KMS-11 (cell line): ENCODE measurements at regions not wholly inside any gene's neighbourhood (a gene's known extent, or its start where the extent isn't known, plus 50 kb on each side); places are given as distances from the start of the nearest gene placed in this dataset.

ENCODE experiments used
- H2AFZ ChIP-seq: fragments of 200-600 bp; sonication (generic); 2 replicates; pipeline ENCODE4 v1.6.1; 2016; ENCODE audit warnings: antibody characterized with exemption, mixed run types, low read depth
- H3K27ac ChIP-seq: fragments of 200-600 bp; sonication (generic); 2 replicates; pipeline ENCODE4 v1.6.1; 2016; ENCODE audit warnings: mild to moderate bottlenecking, mixed run types
- H3K27me3 ChIP-seq: fragments of 200-600 bp; sonication (generic); 2 replicates; pipeline ENCODE4 v1.6.1; 2017; ENCODE audit warnings: mild to moderate bottlenecking, low read depth, mixed run types, moderate library complexity; ENCODE audit not compliant: insufficient read depth
- H3K36me3 ChIP-seq: fragments of 200-600 bp; sonication (generic); 2 replicates; pipeline ENCODE4 v1.6.1; 2017; ENCODE audit warnings: mild to moderate bottlenecking, mixed run types; ENCODE audit not compliant: insufficient read depth
- H3K4me1 ChIP-seq: fragments of 200-600 bp; sonication (generic); 2 replicates; pipeline ENCODE4 v1.6.1; 2016; ENCODE audit warnings: mild to moderate bottlenecking, low read depth, mixed run types; ENCODE audit not compliant: poor library complexity, severe bottlenecking
- H3K4me2 ChIP-seq: fragments of 200-600 bp; sonication (generic); 2 replicates; pipeline ENCODE4 v1.7.0; 2016; ENCODE audit warnings: mild to moderate bottlenecking, mixed run types
- H3K4me3 ChIP-seq: fragments of 200-600 bp; sonication (generic); IDR thresholded peaks from 2 replicates; pipeline ENCODE4 v1.6.1; 2017; ENCODE audit warnings: low read depth, low read length, mixed read lengths; ENCODE audit not compliant: insufficient read depth
- H3K79me2 ChIP-seq: fragments of 200-600 bp; sonication (generic); 2 replicates; pipeline ENCODE4 v1.6.1; 2016; ENCODE audit warnings: low read depth, mixed run types; ENCODE audit not compliant: insufficient read depth
- H3K9ac ChIP-seq: fragments of 200-600 bp; sonication (generic); 2 replicates; pipeline ENCODE4 v1.6.1; 2016; ENCODE audit warnings: mild to moderate bottlenecking, mixed run types
- H4K20me1 ChIP-seq: fragments of 200-600 bp; sonication (generic); 2 replicates; pipeline ENCODE4 v1.6.1; 2016; ENCODE audit warnings: mild to moderate bottlenecking, mixed run types; ENCODE audit not compliant: insufficient read depth
- TF ChIP-seq, protein P1 (sequence below): fragments of 200-600 bp; sonication (generic); conservative IDR thresholded peaks from 2 replicates; pipeline ENCODE4 v1.6.1; 2017; ENCODE audit warnings: low read depth, mild to moderate bottlenecking, antibody characterized with exemption, low read length, moderate library complexity, mixed read lengths

- no peaks in the 10 kb centered on the region for H3K4me1 ChIP-seq
- H3K27me3 ChIP-seq: no peaks in the 10 kb centered on the region
- H3K79me2 ChIP-seq: no peaks in the 10 kb centered on the region
- no peak overlapping the region for H3K9ac ChIP-seq
- H2AFZ ChIP-seq: no peak overlapping the region
- TF ChIP-seq, protein P1, sequence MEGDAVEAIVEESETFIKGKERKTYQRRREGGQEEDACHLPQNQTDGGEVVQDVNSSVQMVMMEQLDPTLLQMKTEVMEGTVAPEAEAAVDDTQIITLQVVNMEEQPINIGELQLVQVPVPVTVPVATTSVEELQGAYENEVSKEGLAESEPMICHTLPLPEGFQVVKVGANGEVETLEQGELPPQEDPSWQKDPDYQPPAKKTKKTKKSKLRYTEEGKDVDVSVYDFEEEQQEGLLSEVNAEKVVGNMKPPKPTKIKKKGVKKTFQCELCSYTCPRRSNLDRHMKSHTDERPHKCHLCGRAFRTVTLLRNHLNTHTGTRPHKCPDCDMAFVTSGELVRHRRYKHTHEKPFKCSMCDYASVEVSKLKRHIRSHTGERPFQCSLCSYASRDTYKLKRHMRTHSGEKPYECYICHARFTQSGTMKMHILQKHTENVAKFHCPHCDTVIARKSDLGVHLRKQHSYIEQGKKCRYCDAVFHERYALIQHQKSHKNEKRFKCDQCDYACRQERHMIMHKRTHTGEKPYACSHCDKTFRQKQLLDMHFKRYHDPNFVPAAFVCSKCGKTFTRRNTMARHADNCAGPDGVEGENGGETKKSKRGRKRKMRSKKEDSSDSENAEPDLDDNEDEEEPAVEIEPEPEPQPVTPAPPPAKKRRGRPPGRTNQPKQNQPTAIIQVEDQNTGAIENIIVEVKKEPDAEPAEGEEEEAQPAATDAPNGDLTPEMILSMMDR: no peak
- H3K4me3 ChIP-seq: no peak overlapping the region
- H3K4me2 ChIP-seq: no peak overlapping the region
- no peak overlapping the region for H3K27ac ChIP-seq
- H4K20me1 ChIP-seq: no peaks in the 10 kb centered on the region
- no peaks in the 10 kb centered on the region for H3K36me3 ChIP-seq
These were observed 662.8 kb upstream of the SLITRK6 start for GRCh38 chr13:86462011-86462410.

DNA sequence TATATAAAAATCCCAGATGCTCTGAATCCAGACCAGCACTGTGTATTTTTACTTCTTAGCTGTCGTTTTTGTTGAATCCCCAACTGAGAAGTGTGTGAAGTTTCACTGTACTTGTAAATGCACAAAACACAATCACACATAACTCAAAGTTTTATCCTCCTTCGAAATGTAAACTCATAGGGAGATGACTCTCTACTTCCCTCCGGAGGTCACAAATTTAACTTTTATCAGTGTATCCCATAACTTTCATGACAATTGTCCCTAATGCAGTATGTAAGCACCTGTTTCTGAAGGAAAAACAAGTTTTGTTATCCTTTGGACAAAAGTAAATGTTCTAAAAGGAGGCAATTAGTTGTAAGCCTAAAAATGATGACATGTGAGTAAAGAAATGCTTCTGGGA is 665.0 kb upstream of the SLITRK6 start:
- Histone ChIP-seq H3K4me3 (no peak overlapping the region), H2AFZ (no peak overlapping the region), H3K27me3 (no peaks in the 10 kb centered on the region), H3K9ac (no peak overlapping the region), H3K79me2 (no peaks in the 10 kb centered on the region), H3K27ac (no peak overlapping the region), H3K36me3 (no peaks in the 10 kb centered on the region), H3K4me2 (no peak overlapping the region), H3K4me1 (no peaks in the 10 kb centered on the region), H4K20me1 (no peaks in the 10 kb centered on the region)
- TF ChIP-seq, protein P1: no peak

GRCh38 chr13:86474971-86475370 is 675.8 kb upstream of the SLITRK6 start:
- no peaks in the 10 kb centered on the region for H3K4me1 ChIP-seq
- no peaks in the 10 kb centered on the region for H4K20me1 ChIP-seq
- no peaks in the 10 kb centered on the region for H3K27me3 ChIP-seq
- H3K9ac ChIP-seq: no peak overlapping the region
- H3K36me3 ChIP-seq: no peaks in the 10 kb centered on the region
- no peak overlapping the region for H3K4me3 ChIP-seq
- no peaks in the 10 kb centered on the region for H3K79me2 ChIP-seq
- no peak overlapping the region for H3K27ac ChIP-seq
- H2AFZ ChIP-seq: no peak overlapping the region
- TF ChIP-seq, protein P1: no peak
- no peak overlapping the region for H3K4me2 ChIP-seq

DNA sequence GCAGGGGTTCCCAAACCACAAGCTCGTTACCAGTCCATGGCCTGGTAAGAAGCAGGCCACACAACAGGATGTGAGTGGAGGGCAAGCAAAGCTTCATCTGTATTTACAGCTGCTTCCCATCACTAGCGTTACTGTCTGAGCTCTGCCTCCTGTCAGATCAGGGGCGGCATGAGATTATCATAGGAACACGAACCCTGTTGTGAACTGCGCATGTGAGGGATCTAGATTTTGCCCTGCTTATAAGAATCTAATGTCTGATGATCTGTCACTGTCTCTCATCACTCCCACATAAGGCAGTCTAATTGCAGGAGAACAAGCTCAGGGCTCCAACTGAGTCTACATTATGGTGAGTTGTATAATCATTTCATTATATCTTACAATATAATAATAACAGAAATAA is 677.4 kb upstream of the SLITRK6 start:
- no peak overlapping the region for H3K4me2 ChIP-seq
- no peak overlapping the region for H2AFZ ChIP-seq
- H3K27ac ChIP-seq: no peak overlapping the region
- no peaks in the 10 kb centered on the region for H3K79me2 ChIP-seq
- H3K36me3 ChIP-seq: no peaks in the 10 kb centered on the region
- no peak overlapping the region for H3K9ac ChIP-seq
- no peaks in the 10 kb centered on the region for H4K20me1 ChIP-seq
- no peak overlapping the region for H3K4me3 ChIP-seq
- TF ChIP-seq, protein P1: no peak
- no peaks in the 10 kb centered on the region for H3K4me1 ChIP-seq
- no peaks in the 10 kb centered on the region for H3K27me3 ChIP-seq
